ENCODE measurements at regions not wholly inside any gene's neighbourhood (a gene's known extent, or its start where the extent isn't known, plus 50 kb on each side); places are given as distances from the start of the nearest gene placed in this dataset.

DNA sequence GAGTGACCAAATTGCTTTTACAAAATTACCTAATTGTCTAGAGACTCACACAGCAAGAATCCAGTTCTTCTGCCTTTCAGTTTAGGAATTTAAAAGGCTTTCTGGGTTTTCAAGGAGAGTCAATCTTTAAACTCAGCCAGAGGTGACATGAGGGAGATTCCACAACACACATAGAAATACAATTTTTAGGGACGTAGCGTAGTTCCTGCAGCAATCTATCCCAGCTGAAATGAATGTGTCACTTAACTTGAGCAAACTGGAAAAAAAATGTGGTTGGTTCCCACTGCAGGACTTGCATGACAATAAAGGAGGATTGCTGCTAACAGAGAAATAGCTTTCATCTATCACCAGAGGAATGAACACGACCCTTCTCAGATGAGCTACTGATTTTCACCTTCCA lies 269.7 kb downstream of the OTOL1 start (continued):
- TF ChIP-seq, protein P1, sequence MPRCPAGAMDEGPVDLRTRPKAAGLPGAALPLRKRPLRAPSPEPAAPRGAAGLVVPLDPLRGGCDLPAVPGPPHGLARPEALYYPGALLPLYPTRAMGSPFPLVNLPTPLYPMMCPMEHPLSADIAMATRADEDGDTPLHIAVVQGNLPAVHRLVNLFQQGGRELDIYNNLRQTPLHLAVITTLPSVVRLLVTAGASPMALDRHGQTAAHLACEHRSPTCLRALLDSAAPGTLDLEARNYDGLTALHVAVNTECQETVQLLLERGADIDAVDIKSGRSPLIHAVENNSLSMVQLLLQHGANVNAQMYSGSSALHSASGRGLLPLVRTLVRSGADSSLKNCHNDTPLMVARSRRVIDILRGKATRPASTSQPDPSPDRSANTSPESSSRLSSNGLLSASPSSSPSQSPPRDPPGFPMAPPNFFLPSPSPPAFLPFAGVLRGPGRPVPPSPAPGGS (IDR thresholded peaks at IDR 0.05), result no peak
- TF ChIP-seq JUN (IDR thresholded peaks at IDR 0.05), result no peak
- TF ChIP-seq, protein P2, sequence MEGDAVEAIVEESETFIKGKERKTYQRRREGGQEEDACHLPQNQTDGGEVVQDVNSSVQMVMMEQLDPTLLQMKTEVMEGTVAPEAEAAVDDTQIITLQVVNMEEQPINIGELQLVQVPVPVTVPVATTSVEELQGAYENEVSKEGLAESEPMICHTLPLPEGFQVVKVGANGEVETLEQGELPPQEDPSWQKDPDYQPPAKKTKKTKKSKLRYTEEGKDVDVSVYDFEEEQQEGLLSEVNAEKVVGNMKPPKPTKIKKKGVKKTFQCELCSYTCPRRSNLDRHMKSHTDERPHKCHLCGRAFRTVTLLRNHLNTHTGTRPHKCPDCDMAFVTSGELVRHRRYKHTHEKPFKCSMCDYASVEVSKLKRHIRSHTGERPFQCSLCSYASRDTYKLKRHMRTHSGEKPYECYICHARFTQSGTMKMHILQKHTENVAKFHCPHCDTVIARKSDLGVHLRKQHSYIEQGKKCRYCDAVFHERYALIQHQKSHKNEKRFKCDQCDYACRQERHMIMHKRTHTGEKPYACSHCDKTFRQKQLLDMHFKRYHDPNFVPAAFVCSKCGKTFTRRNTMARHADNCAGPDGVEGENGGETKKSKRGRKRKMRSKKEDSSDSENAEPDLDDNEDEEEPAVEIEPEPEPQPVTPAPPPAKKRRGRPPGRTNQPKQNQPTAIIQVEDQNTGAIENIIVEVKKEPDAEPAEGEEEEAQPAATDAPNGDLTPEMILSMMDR (IDR thresholded peaks at IDR 0.05), result no peak

DNA sequence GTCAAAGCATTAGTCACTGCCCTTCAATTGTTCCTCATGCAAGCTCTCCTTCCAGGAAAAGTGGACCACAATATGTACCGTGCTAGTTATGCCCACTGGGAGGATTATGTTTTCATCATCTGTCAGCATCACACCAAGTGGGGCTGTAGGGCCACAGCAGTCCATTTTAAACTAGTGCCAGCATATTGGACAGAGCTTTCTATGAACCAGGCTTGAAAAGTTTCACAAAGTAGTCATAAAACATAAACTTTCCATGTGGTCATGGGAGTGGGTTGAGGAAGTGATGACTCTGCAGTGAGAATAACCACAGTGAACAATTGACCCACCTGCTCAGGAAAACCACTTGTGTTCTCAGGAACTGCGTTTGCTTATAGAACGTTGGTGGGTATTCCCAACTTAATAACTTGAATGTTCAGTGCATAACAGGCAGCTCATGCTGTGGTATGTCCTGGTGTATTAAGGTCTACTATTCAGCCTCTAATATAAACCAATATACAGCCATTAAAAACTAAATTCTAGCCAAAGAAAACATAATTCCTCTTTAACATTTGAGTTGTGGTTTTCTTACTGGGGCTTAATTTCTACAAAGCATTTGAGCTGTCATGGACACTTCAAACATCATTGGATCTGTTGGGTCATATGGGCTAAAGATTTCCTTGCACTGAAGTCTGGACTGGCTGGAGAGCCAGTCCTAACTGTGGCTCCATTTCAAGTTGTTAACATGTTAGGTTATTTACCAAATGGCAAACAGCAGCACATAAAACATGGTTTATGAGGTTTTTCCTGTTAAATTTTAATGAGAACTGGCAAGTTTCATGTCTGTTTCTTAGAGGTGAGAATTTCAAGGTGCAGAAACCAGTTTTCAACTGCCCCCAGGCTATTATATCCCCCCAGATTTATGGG lies 274.1 kb downstream of the OTOL1 start:
- ChIA-PET CTCF (interaction anchor here (1.3 kb wide), 1 partner anchor 18 kb away, joined by 3 read pairs; no protein-coding TSS in a partner anchor), POLR2A (no interaction called here)
- ATAC-seq (no peak), DNase-seq (ENCODE audit: low read depth in 1 of 2, low spot score in 1 of 2) (no peak), FAIRE-seq (no peak)
- 24% methylated on average over 3 of the region's 3 CpGs for WGBS (ENCODE audit: missing lambda C conversion rate)
- TF ChIP-seq MAFK (IDR thresholded peaks at IDR 0.05; ENCODE audit: partially characterized antibody) (no peak), CBX2 (IDR thresholded peaks at IDR 0.05; ENCODE audit: borderline replicate concordance, low read depth) (no peak), TFCP2L1 (CRISPR knock-in tag; IDR thresholded peaks at IDR 0.05) (no peak)
- no peak overlapping the region for H3K4me2 ChIP-seq
- no peak overlapping the region for H3K27ac ChIP-seq
- H3K9me3 ChIP-seq, result no peaks in the 10 kb centered on the region
- H3K4me1 ChIP-seq, result no peaks in the 10 kb centered on the region
- H3K4me3 ChIP-seq, result no peak overlapping the region

DNA sequence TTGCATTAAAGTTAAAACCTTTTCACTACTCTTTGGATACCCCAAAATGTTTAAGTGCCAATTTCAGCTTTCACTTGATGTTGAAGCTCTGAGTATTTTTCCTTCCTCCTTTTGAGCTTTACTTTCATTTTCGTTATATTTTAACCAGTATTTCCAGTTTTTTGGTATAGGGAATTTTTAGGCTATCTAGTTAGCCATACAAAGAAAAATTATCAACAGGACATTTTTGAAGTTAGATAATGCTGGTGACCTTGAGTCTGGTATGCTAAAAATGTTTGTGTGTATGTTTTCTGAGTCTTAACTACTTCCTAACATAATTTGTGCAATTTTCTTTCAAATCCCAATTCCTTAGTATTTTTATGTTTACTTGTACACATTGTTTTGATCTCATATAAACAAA lies 284.8 kb downstream of the OTOL1 start:
- ChIA-PET CTCF (no interaction called here), POLR2A (no interaction called here)
- H3K4me3 ChIP-seq, result no peak overlapping the region
- peak overlapping the region; percentile 31; the same call in 1 of the 3 replicates for H3K4me2 ChIP-seq
- H3K4me1 ChIP-seq, result no peaks in the 10 kb centered on the region
- ATAC-seq (no peak), DNase-seq (ENCODE audit: low read depth in 1 of 2, low spot score in 1 of 2) (no peak), FAIRE-seq (no peak)
- TF ChIP-seq, protein P3, sequence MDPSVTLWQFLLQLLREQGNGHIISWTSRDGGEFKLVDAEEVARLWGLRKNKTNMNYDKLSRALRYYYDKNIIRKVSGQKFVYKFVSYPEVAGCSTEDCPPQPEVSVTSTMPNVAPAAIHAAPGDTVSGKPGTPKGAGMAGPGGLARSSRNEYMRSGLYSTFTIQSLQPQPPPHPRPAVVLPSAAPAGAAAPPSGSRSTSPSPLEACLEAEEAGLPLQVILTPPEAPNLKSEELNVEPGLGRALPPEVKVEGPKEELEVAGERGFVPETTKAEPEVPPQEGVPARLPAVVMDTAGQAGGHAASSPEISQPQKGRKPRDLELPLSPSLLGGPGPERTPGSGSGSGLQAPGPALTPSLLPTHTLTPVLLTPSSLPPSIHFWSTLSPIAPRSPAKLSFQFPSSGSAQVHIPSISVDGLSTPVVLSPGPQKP (IDR thresholded peaks at IDR 0.05; ENCODE audit: low read depth, low read length), result no peak
- TF ChIP-seq RFX5 (IDR thresholded peaks at IDR 0.05) (no peak), POLR2AphosphoS2 (conservative IDR thresholded peaks at IDR 0.05; ENCODE audit: low read length) (no peak), EP300 (IDR thresholded peaks at IDR 0.05) (no peak), RNF2 (IDR thresholded peaks at IDR 0.05; ENCODE audit: borderline replicate concordance, low read depth) (no peak), RCOR1 (IDR thresholded peaks at IDR 0.05; ENCODE audit: low read depth, low read length) (no peak), HOXA7 (CRISPR knock-in tag; IDR thresholded peaks at IDR 0.05) (no peak), BHLHE40 (IDR thresholded peaks at IDR 0.05; ENCODE audit: low read depth, low read length) (no peak), TP53 (CRISPR knock-in tag; IDR thresholded peaks at IDR 0.05) (no peak), TFCP2L1 (CRISPR knock-in tag; IDR thresholded peaks at IDR 0.05) (no peak), HOXB13 (CRISPR knock-in tag; IDR thresholded peaks at IDR 0.05; ENCODE audit: low read depth) (no peak), ZSCAN20 (CRISPR knock-in tag; IDR thresholded peaks at IDR 0.05) (no peak), HEYL (CRISPR knock-in tag; IDR thresholded peaks at IDR 0.05) (no peak), NPAS2 (CRISPR knock-in tag; IDR thresholded peaks at IDR 0.05; ENCODE audit: borderline replicate concordance) (no peak), KDM5A (IDR thresholded peaks at IDR 0.05) (no peak), EHF (CRISPR knock-in tag; IDR thresholded peaks at IDR 0.05) (no peak), SREBF2 (IDR thresholded peaks at IDR 0.05) (no peak)
- TF ChIP-seq, protein P4, sequence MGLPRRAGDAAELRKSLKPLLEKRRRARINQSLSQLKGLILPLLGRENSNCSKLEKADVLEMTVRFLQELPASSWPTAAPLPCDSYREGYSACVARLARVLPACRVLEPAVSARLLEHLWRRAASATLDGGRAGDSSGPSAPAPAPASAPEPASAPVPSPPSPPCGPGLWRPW (IDR thresholded peaks at IDR 0.05), result no peak
- no peaks in the 10 kb centered on the region for H3K9me3 ChIP-seq
- no peak overlapping the region for H3K27ac ChIP-seq
- 3% methylated on average over 1 of the region's 1 CpG for WGBS (ENCODE audit: missing lambda C conversion rate)

Data from A549 (cell line).